AG04450 (cell line): ENCODE measurements at regions not wholly inside any gene's neighbourhood (a gene's known extent, or its start where the extent isn't known, plus 50 kb on each side); places are given as distances from the start of the nearest gene placed in this dataset.

Experiments used
- CTCF ChIA-PET: fragments of 300-600, 350-600 bp; formaldehyde crosslinking; extraction: SDS; loops from one replicate; lab custom pipeline; 2022; ENCODE audit warnings: antibody characterized with exemption, inconsistent platforms; lab: Charles Lee
- POLR2A ChIA-PET: fragments of 350-600 bp; formaldehyde crosslinking; extraction: SDS; loops from one replicate; lab custom pipeline; 2021; ENCODE audit warnings: antibody characterized with exemption, inconsistent platforms; lab: Yijun Ruan, JAX
- DNase-seq: peaks from one replicate; pipeline ENCODE4 v3.0.0-alpha.2; 2011; ENCODE audit warnings: low read depth, low spot score
- H3K27ac ChIP-seq: one replicate; pipeline ENCODE4 v1.5.1; 2012; ENCODE audit warnings: low read depth, low read length, control low read depth
- H3K27me3 ChIP-seq: one replicate; pipeline ENCODE4 v1.6.0; 2012; ENCODE audit warnings: low read length; ENCODE audit not compliant: control insufficient read depth, insufficient read depth
- H3K4me3 ChIP-seq: 2 replicates; pipeline ENCODE4 v1.5.1; 2011; ENCODE audit warnings: mild to moderate bottlenecking, low read depth, low read length, control low read depth
- H3K9me3 ChIP-seq: 2 replicates; pipeline ENCODE4 v1.5.1; 2012; ENCODE audit warnings: low read length; ENCODE audit not compliant: control insufficient read depth, insufficient read depth
- CTCF ChIP-seq: IDR thresholded peaks from 2 replicates; pipeline ENCODE4 v1.5.1; 2011; ENCODE audit warnings: low read depth, low read length, control low read depth, inconsistent platforms

GRCh38 chr21:35360870-35361570 lies 311.9 kb upstream of the RUNX1 start:
- no peaks in the 10 kb centered on the region for H3K9me3 ChIP-seq
- H3K27me3 ChIP-seq = no peaks in the 10 kb centered on the region
- H3K4me3 ChIP-seq = no peak overlapping the region
- POLR2A ChIA-PET = no interaction called here
- CTCF ChIA-PET = no interaction called here
- H3K27ac ChIP-seq = no peak overlapping the region
- no peak for DNase-seq
- TF ChIP-seq CTCF = no peak

DNA sequence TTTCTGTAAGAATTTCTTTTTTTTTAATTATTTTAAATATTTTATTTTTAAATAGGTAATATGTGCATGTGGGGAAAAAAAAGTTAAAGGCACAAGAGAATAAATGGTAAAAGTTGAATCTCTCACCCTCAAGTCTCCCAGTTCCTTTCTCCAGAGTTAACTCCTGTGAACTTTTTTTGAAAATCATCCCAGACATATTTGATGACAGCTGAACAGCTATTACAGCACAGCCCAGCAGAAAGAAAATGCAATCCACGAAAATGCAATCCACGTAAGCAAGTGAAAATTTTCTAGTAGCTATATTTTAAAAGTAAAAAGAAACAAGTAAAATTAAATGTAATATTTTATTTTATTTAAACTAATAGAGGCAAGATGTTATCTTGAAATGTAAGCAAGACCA lies 310.0 kb upstream of the RUNX1 start:
- TF ChIP-seq CTCF = no peak
- no peak for DNase-seq
- Histone ChIP-seq H3K4me3 (no peak overlapping the region), H3K9me3 (no peaks in the 10 kb centered on the region), H3K27me3 (no peaks in the 10 kb centered on the region), H3K27ac (no peak overlapping the region)
- POLR2A ChIA-PET = no interaction called here
- CTCF ChIA-PET = interaction anchor here (1.1 kb wide), 1 partner anchor 20 kb away, joined by 3 read pairs; no protein-coding TSS in a partner anchor

DNA sequence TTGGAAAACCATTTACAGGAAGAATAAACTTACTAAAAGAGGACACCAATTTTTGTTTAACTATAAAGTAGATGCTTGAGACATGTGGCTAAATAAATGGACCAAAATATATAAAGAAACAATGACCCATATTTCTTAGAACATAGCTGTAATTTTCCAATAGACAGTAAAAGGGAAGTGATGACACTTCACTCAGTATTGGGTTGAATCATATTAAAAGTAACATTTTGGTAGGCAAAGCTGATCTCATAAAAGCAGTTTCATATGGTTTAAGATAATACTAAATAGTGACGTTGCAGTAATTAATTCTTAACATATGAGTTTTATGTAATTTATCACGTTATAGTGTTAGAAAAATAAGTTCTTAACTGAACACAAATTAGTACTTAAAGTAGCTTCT lies 308.9 kb upstream of the RUNX1 start:
- no peaks in the 10 kb centered on the region for H3K27me3 ChIP-seq
- no peaks in the 10 kb centered on the region for H3K9me3 ChIP-seq
- H3K4me3 ChIP-seq = no peak overlapping the region
- no peak for TF ChIP-seq CTCF
- no peak overlapping the region for H3K27ac ChIP-seq
- no peak for DNase-seq
- POLR2A ChIA-PET = no interaction called here
- CTCF ChIA-PET = interaction anchor here (1.1 kb wide), 1 partner anchor 21 kb away, joined by 3 read pairs; no protein-coding TSS in a partner anchor

- DNase-seq = no peak
- H3K27ac ChIP-seq = no peak overlapping the region
These were observed 308.1 kb upstream of the RUNX1 start for GRCh38 chr21:35357041-35357780.

More at GRCh38 chr21:35357041-35357780, 308.1 kb upstream of the RUNX1 start:
- no peaks in the 10 kb centered on the region for H3K9me3 ChIP-seq
- CTCF ChIA-PET = no interaction called here
- TF ChIP-seq CTCF = no peak
- no peaks in the 10 kb centered on the region for H3K27me3 ChIP-seq
- no peak overlapping the region for H3K4me3 ChIP-seq
- POLR2A ChIA-PET = no interaction called here
